ENCODE measurements at regions not wholly inside any gene's neighbourhood (a gene's known extent, or its start where the extent isn't known, plus 50 kb on each side); places are given as distances from the start of the nearest gene placed in this dataset.

- DNase-seq, result no peak
- TF ChIP-seq EP300 (IDR thresholded peaks at IDR 0.05) (no peak), POLR2A (IDR thresholded peaks at IDR 0.05) (no peak)
- TF ChIP-seq, protein P1, sequence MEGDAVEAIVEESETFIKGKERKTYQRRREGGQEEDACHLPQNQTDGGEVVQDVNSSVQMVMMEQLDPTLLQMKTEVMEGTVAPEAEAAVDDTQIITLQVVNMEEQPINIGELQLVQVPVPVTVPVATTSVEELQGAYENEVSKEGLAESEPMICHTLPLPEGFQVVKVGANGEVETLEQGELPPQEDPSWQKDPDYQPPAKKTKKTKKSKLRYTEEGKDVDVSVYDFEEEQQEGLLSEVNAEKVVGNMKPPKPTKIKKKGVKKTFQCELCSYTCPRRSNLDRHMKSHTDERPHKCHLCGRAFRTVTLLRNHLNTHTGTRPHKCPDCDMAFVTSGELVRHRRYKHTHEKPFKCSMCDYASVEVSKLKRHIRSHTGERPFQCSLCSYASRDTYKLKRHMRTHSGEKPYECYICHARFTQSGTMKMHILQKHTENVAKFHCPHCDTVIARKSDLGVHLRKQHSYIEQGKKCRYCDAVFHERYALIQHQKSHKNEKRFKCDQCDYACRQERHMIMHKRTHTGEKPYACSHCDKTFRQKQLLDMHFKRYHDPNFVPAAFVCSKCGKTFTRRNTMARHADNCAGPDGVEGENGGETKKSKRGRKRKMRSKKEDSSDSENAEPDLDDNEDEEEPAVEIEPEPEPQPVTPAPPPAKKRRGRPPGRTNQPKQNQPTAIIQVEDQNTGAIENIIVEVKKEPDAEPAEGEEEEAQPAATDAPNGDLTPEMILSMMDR (IDR thresholded peaks at IDR 0.05), result no peak
- H3K4me3 ChIP-seq, result no peak overlapping the region
- intact Hi-C loops (cut with DNase I), result no loop called here
- WGBS, 3 donors, result 75 to 89% (median 82%) methylated on average over 3 of the region's 3 CpGs
- H3K9me3 ChIP-seq, result no peaks in the 10 kb centered on the region
- no peaks in the 10 kb centered on the region for H3K27me3 ChIP-seq
- H3K36me3 ChIP-seq, result no peaks in the 10 kb centered on the region
- H3K27ac ChIP-seq, result no peak overlapping the region
- no peaks in the 10 kb centered on the region for H3K4me1 ChIP-seq (ENCODE audit: insufficient read depth)
Measured at GRCh38 chr3:5531741-5532290, 344.3 kb downstream of the EDEM1 start.

DNA sequence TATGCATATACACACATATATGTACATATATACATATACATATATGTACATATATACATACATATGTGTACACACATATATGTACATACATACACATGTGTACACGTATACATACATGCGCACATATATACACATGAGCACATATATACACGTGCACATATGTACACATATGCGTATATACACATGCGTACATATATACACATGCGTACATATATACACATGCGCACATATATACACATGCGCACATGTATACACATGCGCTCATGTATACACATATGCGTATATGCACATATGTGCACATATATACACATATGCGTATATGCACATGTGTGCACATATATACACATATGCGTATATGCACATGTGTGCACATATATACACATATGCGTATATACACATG is 353.0 kb downstream of the EDEM1 start:
- TF ChIP-seq POLR2A (IDR thresholded peaks at IDR 0.05) (no peak), EP300 (IDR thresholded peaks at IDR 0.05) (no peak)
- TF ChIP-seq, protein P1 (IDR thresholded peaks at IDR 0.05), result no peak
- Histone ChIP-seq H3K27ac (no peak overlapping the region), H3K4me3 (no peak overlapping the region), H3K27me3 (no peaks in the 10 kb centered on the region), H3K4me1 (ENCODE audit: insufficient read depth) (no peaks in the 10 kb centered on the region), H3K9me3 (no peaks in the 10 kb centered on the region), H3K36me3 (no peaks in the 10 kb centered on the region)
- 94 to 95% (median 94%) methylated on average over 13 of the region's 13 CpGs for WGBS, 3 donors
- no peak for DNase-seq
- intact Hi-C loops (cut with DNase I), result no loop called here

DNA sequence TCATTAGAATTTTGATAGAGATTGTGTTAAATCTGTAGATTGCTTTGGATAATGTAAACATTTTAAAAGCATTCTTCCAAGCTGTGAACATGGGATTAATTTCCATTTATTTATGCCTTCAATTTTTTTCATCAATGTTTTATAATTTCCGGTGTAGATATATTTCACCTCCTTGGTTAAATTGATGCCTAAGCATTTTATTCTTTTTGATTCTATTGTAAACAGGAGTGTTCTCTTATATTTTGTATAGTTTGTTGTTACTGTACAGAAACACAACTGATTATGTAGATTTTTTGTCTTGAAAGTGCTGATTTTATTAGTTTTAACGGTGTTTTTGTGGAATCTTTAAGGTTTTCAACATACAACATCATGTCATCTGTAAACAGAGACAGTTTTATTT is 355.0 kb downstream of the EDEM1 start:
- intact Hi-C loops (cut with DNase I), result no loop called here
- 66 to 80% (median 77%) methylated on average over 2 of the region's 2 CpGs for WGBS, 3 donors
- H3K27me3 ChIP-seq, result no peaks in the 10 kb centered on the region
- H3K4me3 ChIP-seq, result no peak overlapping the region
- H3K4me1 ChIP-seq (ENCODE audit: insufficient read depth), result no peaks in the 10 kb centered on the region
- TF ChIP-seq POLR2A (IDR thresholded peaks at IDR 0.05) (no peak), EP300 (IDR thresholded peaks at IDR 0.05) (no peak)
- TF ChIP-seq, protein P1 (IDR thresholded peaks at IDR 0.05), result no peak
- DNase-seq, result no peak
- H3K27ac ChIP-seq, result no peak overlapping the region
- no peaks in the 10 kb centered on the region for H3K36me3 ChIP-seq
- H3K9me3 ChIP-seq, result no peaks in the 10 kb centered on the region

GRCh38 chr3:5543047-5543446 is 355.5 kb downstream of the EDEM1 start:
- Histone ChIP-seq H3K4me3 (no peak overlapping the region), H3K36me3 (no peaks in the 10 kb centered on the region), H3K27ac (no peak overlapping the region), H3K4me1 (ENCODE audit: insufficient read depth) (no peaks in the 10 kb centered on the region), H3K9me3 (no peaks in the 10 kb centered on the region), H3K27me3 (no peaks in the 10 kb centered on the region)
- WGBS, 3 donors, result 41 to 90% (median 86%) methylated on average over 1 of the region's 1 CpG
- intact Hi-C loops (cut with DNase I), result no loop called here
- DNase-seq, result no peak
- TF ChIP-seq, protein P1 (IDR thresholded peaks at IDR 0.05), result no peak
- TF ChIP-seq POLR2A (IDR thresholded peaks at IDR 0.05) (no peak), EP300 (IDR thresholded peaks at IDR 0.05) (no peak)
